Endothelial cell of umbilical vein (primary cell): ENCODE measurements at regions not wholly inside any gene's neighbourhood (a gene's known extent, or its start where the extent isn't known, plus 50 kb on each side); places are given as distances from the start of the nearest gene placed in this dataset.

ENCODE experiments used
- BruUV-seq: library from RNA; stranded (reverse); fragments of 400-500 nt; replicated peaks from 2 replicates; lab custom pipeline; 2021; lab: Mats Ljungman, UMichigan
- CTCF ChIA-PET: fragments of 300-600, 350-600 bp; sonication (Branson Sonifier 250); formaldehyde crosslinking; loops from one replicate; lab custom pipeline; 2021; ENCODE audit warnings: antibody characterized with exemption, inconsistent platforms; lab: Charles Lee
- POLR2A ChIA-PET: fragments of 300-600, 350-600 bp; sonication (Branson Sonifier 250); formaldehyde crosslinking; loops from one replicate; lab custom pipeline; 2021; ENCODE audit warnings: antibody characterized with exemption, inconsistent platforms; lab: Charles Lee
- DNase-seq: peaks from one replicate; pipeline ENCODE4 v3.0.0-alpha.2; 2011; ENCODE audit warnings: low read depth, low spot score
- FAIRE-seq: peaks from 2 replicates; lab custom pipeline; 2011; peaks lifted over from hg19 to GRCh38; lab: Jason Lieb, UNC
- H2AFZ ChIP-seq: 2 replicates; pipeline ENCODE4 v1.6.0; 2012; ENCODE audit warnings: low read depth, low read length, control low read depth, inconsistent platforms
- H3K27ac ChIP-seq: 2 replicates; pipeline ENCODE4 v1.5.1; 2011; ENCODE audit warnings: low read depth, mild to moderate bottlenecking, control low read depth, low read length, moderate library complexity; ENCODE audit not compliant: insufficient read depth
- H3K27me3 ChIP-seq, 2 experiments: 2 replicates each; pipeline versions ENCODE4 v1.6.0 to v1.6.1; 2011; ENCODE audit warnings: low read length in 2 of 2, mixed read lengths in 1 of 2; ENCODE audit not compliant: control insufficient read depth in 2 of 2, insufficient read depth in 2 of 2
- H3K36me3 ChIP-seq, 2 experiments: 2 replicates in 1 of 2; 3 replicates in 1 of 2; pipeline ENCODE4 v1.5.1; 2011; ENCODE audit warnings: low read length in 2 of 2, mild to moderate bottlenecking in 1 of 2, moderate library complexity in 1 of 2; ENCODE audit not compliant: control insufficient read depth in 2 of 2, insufficient read depth in 2 of 2; ENCODE audit errors: extremely low read depth in 1 of 2
- H3K4me1 ChIP-seq: 3 replicates; pipeline ENCODE4 v1.5.1; 2011; ENCODE audit warnings: mild to moderate bottlenecking, low read length; ENCODE audit not compliant: control insufficient read depth, insufficient read depth; ENCODE audit errors: extremely low read depth
- H3K4me2 ChIP-seq: 2 replicates; pipeline ENCODE4 v1.6.1; 2011; ENCODE audit warnings: low read length, control low read depth, mixed read lengths; ENCODE audit not compliant: insufficient read depth
- H3K4me3 ChIP-seq, 3 experiments: fragments of 200-600 bp in 1 of 3; sonication (generic), shearing (Covaris generic) in 1 of 3; replicated peaks in 1 of 3; 2 replicates each; pipeline ENCODE4 v1.5.1; 2011 to 2016; ENCODE audit warnings: control low read depth in 3 of 3, low read length in 3 of 3, mild to moderate bottlenecking in 2 of 3, inconsistent platforms in 1 of 3, low read depth in 1 of 3, moderate library complexity in 1 of 3; ENCODE audit not compliant: insufficient read depth in 1 of 3
- H3K79me2 ChIP-seq: 2 replicates; pipeline ENCODE4 v1.6.0; 2012; ENCODE audit warnings: low read length, inconsistent platforms; ENCODE audit not compliant: control insufficient read depth, insufficient read depth
- H3K9ac ChIP-seq: replicated peaks from 2 replicates; pipeline ENCODE3; 2011; ENCODE audit warnings: low read length, control low read depth; ENCODE audit not compliant: insufficient read depth; ENCODE audit errors: extremely low read depth
- H3K9me1 ChIP-seq: replicated peaks from 3 replicates; pipeline ENCODE4 v1.6.0; 2011; ENCODE audit warnings: mild to moderate bottlenecking, low read length; ENCODE audit not compliant: control insufficient read depth, insufficient read depth; ENCODE audit errors: extremely low read depth
- H3K9me3 ChIP-seq: replicated peaks from 2 replicates; pipeline ENCODE4 v1.5.1; 2012; ENCODE audit warnings: low read length, inconsistent platforms; ENCODE audit not compliant: control insufficient read depth, insufficient read depth
- H4K20me1 ChIP-seq: replicated peaks from 2 replicates; pipeline ENCODE3; 2011; ENCODE audit warnings: mild to moderate bottlenecking, low read length; ENCODE audit not compliant: control insufficient read depth, insufficient read depth; ENCODE audit errors: extremely low read depth
- EZH2 ChIP-seq: IDR thresholded peaks from 2 replicates; pipeline ENCODE4 v1.6.1; 2012; ENCODE audit warnings: borderline replicate concordance, low read depth, mild to moderate bottlenecking, moderate library complexity, low read length, inconsistent platforms; ENCODE audit not compliant: severe bottlenecking
- FOS ChIP-seq: IDR thresholded peaks from 2 replicates; pipeline ENCODE4 v1.6.1; 2011; ENCODE audit warnings: mild to moderate bottlenecking, low read length, moderate library complexity, borderline replicate concordance; ENCODE audit not compliant: insufficient read depth
- GATA2 ChIP-seq: IDR thresholded peaks from 2 replicates; pipeline ENCODE4 v1.7.0; 2011; ENCODE audit warnings: low read depth, mild to moderate bottlenecking, moderate library complexity, mixed read lengths, low read length; ENCODE audit not compliant: insufficient read length, insufficient read depth
- JUN ChIP-seq: IDR thresholded peaks from 2 replicates; pipeline ENCODE4 v1.6.1; 2011; ENCODE audit warnings: borderline replicate concordance, low read depth; ENCODE audit not compliant: insufficient read length, insufficient read depth
- POLR2A ChIP-seq: IDR thresholded peaks from 2 replicates; pipeline ENCODE4 v1.6.1; 2012; ENCODE audit warnings: low read depth, mild to moderate bottlenecking, control low read depth, low read length
- POLR2AphosphoS5 ChIP-seq: IDR thresholded peaks from 2 replicates; pipeline ENCODE4 v1.6.1; 2012; ENCODE audit warnings: low read depth, mild to moderate bottlenecking, control low read depth, low read length, moderate library complexity; ENCODE audit not compliant: insufficient read depth
- dilution Hi-C: fragments of 300-500 bp; cut with MboI; formaldehyde crosslinking; loops from one replicate; pipeline ENCODE4 v1.15.0; 2019; ENCODE audit warnings: low sequenced_read_pairs; ENCODE audit not compliant: extremely low pct_ligation_motif_present
- intact Hi-C: fragments of 100-400 bp; cut with micrococcal nuclease; formaldehyde crosslinking; loops from one replicate; pipeline ENCODE4 v1.10.0; 2022
- TF ChIP-seq, protein P1 (sequence below): IDR thresholded peaks from 2 replicates; pipeline ENCODE4 v1.6.1; 2011; ENCODE audit not compliant: insufficient read depth, insufficient read length
- TF ChIP-seq, protein P2 (sequence below), 2 donors: IDR thresholded peaks; 1 replicate in 1 of 2; 2 replicates in 1 of 2; pipeline ENCODE4 v1.5.1; 2011; ENCODE audit warnings: low read length in 2 of 2, mild to moderate bottlenecking in 2 of 2, moderate library complexity in 2 of 2, control low read depth in 1 of 2, inconsistent platforms in 1 of 2, low read depth in 1 of 2; ENCODE audit not compliant: insufficient read depth in 1 of 2; ENCODE audit errors: extremely low read depth in 1 of 2

GRCh38 chr1:59061876-59062275, 235.0 kb upstream of the FGGY start:
- FAIRE-seq: peak; percentile 92
- CTCF ChIA-PET: interaction anchor here (0.9 to 4.5 kb wide), 11 partner anchors 15 to 697 kb away, joined by 3 to 17 read pairs (median 5); no protein-coding TSS in a partner anchor
- no peaks in the 10 kb centered on the region for H3K27me3 ChIP-seq
- H2AFZ ChIP-seq: peak overlapping the region; percentile 72
- no peaks in the 10 kb centered on the region for H3K9me1 ChIP-seq
- intact Hi-C loops (loop anchor here (1.0 to 5.0 kb wide), 6 partner anchors 41 to 278 kb away; partner anchors contain the start of genes FGGY and JUN), dilution Hi-C loops (no loop called here)
- TF ChIP-seq JUN: no peak
- TF ChIP-seq, protein P1, sequence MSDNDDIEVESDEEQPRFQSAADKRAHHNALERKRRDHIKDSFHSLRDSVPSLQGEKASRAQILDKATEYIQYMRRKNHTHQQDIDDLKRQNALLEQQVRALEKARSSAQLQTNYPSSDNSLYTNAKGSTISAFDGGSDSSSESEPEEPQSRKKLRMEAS: no peak
- no peak for TF ChIP-seq FOS
- TF ChIP-seq, protein P2, sequence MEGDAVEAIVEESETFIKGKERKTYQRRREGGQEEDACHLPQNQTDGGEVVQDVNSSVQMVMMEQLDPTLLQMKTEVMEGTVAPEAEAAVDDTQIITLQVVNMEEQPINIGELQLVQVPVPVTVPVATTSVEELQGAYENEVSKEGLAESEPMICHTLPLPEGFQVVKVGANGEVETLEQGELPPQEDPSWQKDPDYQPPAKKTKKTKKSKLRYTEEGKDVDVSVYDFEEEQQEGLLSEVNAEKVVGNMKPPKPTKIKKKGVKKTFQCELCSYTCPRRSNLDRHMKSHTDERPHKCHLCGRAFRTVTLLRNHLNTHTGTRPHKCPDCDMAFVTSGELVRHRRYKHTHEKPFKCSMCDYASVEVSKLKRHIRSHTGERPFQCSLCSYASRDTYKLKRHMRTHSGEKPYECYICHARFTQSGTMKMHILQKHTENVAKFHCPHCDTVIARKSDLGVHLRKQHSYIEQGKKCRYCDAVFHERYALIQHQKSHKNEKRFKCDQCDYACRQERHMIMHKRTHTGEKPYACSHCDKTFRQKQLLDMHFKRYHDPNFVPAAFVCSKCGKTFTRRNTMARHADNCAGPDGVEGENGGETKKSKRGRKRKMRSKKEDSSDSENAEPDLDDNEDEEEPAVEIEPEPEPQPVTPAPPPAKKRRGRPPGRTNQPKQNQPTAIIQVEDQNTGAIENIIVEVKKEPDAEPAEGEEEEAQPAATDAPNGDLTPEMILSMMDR (IDR thresholded peaks at IDR 0.05; ENCODE audit: extremely low read depth in 1 of 2, insufficient read depth in 1 of 2, low read depth in 1 of 2, low read length in 2 of 2): no peak
- TF ChIP-seq POLR2AphosphoS5: no peak
- no peak for TF ChIP-seq EZH2
- peak; percentile 47 for TF ChIP-seq POLR2A
- TF ChIP-seq GATA2: no peak
- H3K9me3 ChIP-seq: no peaks in the 10 kb centered on the region
- peak overlapping the region; percentile 68 for H3K9ac ChIP-seq
- H3K4me1 ChIP-seq: peaks cover 26% of the 10 kb centered on the region
- no peaks in the 10 kb centered on the region for H4K20me1 ChIP-seq
- BruUV-seq: no TSS peak
- H3K4me3 ChIP-seq: peak overlapping the region in 2 of 3 experiments; percentile 1 to 62
- H3K27ac ChIP-seq: peak overlapping the region; percentile 75
- POLR2A ChIA-PET: interaction anchor here (1.2 to 2.6 kb wide), 3 partner anchors 82 to 278 kb away, joined by 3 to 16 read pairs (median 4); partner anchors contain the start of gene JUN
- peak overlapping the region; percentile 77 for H3K4me2 ChIP-seq
- peak; percentile 94 for DNase-seq
- no peaks in the 10 kb centered on the region for H3K79me2 ChIP-seq
- no peaks in the 10 kb centered on the region for H3K36me3 ChIP-seq
